ENCODE measurements at regions not wholly inside any gene's neighbourhood (a gene's known extent, or its start where the extent isn't known, plus 50 kb on each side); places are given as distances from the start of the nearest gene placed in this dataset.

- no peak for TF ChIP-seq POLR2A (IDR thresholded peaks at IDR 0.05)
- TF ChIP-seq, protein P1, sequence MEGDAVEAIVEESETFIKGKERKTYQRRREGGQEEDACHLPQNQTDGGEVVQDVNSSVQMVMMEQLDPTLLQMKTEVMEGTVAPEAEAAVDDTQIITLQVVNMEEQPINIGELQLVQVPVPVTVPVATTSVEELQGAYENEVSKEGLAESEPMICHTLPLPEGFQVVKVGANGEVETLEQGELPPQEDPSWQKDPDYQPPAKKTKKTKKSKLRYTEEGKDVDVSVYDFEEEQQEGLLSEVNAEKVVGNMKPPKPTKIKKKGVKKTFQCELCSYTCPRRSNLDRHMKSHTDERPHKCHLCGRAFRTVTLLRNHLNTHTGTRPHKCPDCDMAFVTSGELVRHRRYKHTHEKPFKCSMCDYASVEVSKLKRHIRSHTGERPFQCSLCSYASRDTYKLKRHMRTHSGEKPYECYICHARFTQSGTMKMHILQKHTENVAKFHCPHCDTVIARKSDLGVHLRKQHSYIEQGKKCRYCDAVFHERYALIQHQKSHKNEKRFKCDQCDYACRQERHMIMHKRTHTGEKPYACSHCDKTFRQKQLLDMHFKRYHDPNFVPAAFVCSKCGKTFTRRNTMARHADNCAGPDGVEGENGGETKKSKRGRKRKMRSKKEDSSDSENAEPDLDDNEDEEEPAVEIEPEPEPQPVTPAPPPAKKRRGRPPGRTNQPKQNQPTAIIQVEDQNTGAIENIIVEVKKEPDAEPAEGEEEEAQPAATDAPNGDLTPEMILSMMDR (IDR thresholded peaks at IDR 0.05), result no peak
These were observed 97.5 kb upstream of the EFEMP1 start for GRCh38 chr2:56021136-56021474.

Data from testis (tissue), 2 donors.